ENCODE measurements at regions not wholly inside any gene's neighbourhood (a gene's known extent, or its start where the extent isn't known, plus 50 kb on each side); places are given as distances from the start of the nearest gene placed in this dataset.
A peak's percentile ranks its signal among the peaks of the same experiment; 100 is the strongest.

DNA sequence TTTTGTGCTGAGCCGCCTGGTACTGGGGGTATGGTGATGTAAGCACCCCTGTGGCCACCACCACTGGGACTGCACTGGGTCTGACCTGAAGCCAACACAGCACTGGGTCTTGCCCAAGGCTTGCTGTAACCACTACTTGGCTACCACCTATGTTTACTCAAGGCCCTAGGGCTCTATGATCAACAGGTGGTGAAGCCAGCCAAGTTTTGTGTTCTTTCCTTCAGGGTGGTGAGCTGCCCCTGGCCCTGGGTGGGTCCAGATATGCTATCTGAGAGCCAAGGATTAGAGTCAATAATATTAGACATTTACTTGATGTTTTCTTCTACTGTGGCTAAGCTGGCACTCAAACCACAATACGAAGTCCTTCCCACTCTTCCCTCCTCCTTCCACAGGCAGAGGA is 55.1 kb upstream of the PAGE4 start:
- DNase-seq = no peak

DNA sequence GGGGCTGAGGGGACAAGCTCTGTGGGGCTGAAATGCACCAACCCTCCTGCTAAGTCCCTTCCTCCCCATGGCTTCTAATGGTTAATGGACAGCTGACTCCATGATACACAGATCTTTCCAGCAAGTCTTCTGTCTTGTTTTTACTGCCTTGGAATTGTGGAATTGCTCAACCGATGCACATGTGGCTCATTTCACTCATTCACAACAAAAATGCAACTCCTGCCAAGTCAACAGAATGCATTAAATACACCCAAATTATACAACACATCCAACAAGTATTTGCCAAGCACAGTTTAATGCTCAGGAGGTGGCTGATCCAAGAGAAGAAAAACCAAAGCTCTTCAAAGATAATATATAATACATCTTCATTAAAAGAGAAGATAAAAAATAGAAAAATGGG is 61.9 kb upstream of the PAGE4 start:
- no peak for DNase-seq

DNA sequence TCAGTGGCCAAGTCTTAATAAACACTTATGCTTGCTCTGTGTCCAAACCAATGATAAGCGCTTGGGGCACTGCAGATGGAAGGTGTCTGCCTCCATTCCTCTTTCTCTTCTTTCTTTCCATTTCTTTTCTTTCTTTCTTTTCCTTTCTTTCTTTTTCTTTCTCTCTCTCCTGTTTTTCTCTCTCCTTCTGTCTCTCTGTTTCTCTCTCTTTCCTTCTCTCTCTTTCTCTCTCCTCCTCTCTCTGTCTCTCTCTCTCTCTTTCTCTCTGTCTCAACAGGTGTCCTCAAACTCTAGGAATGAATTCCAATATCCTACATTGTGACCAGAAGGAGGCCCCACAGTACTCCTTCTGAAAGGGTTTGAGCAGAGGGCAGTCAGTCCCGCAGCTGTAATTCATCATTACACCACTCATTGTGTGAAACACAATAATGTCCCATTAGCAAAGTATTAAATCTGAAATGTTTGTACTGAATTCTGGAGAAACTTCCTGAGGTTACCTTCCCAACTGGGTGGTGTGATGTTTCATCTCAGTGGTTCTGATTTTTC is 66.5 kb upstream of the PAGE1 start:
- no peak for DNase-seq

DNA sequence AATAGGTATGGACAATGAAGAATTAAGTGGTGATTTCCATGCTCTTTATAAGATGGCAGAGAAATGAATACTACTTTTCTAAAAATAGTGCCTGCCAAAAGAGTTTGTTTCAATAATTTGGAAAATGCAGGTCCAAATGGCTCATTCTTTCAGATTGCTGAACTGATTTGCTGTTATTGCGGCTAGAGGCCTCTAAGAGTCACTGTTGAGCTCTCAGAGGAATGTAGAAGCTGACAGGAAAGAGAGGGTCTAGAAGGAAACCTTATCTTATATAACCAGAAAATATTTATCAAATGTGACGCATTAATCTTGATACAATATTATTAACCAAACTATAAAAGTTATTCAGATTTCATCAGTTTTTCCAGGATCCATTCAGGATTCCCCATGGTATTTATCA is 65.7 kb upstream of the PAGE1 start:
- DNase-seq = peak; percentile 0

DNA sequence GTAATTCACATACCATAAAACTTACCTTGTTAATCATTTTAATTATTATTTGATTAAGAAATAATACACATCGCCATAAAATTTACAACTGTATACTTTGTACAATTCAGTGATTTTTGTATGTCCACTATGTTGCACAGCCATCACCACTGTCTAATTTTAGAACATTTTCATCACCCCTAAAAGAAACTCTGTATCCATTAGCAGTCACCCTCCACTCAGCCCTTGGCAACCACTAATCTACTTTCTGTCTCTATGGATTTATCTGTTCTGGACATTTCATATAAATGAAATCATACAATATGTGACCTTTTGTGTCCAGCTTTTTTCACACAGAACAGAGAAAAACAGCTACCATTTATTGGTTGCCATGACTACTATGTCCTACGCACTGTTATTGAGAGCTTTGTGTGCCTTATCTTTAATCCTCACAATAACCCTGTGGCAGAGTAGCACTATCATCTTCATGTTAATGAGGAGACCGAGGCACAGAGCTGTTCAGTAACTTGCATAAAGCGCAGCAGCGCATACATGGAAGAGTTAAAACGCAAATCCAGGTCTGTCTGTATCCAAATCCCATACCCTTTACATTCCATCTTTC is 64.6 kb upstream of the PAGE1 start:
- DNase-seq = no peak

DNA sequence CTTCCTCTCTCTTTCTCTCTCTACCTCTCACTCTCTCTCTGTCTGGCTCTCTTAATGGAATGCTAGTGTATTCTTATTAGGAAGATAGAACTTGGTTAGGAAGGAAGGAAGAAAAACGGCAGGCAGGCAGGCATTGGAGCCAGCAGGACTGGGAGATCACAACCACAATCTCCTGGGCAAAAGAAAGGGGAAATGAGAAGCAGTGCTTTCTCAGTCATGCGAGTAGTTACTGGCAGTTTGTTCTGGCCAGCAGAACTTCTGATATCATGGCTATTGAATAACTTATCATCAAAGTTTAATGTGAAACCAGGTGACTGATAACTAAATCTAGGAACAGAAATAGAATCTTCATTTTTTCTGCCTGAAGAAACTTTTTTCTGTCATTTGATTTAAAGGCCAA is 60.9 kb upstream of the PAGE1 start:
- DNase-seq = no peak

DNA sequence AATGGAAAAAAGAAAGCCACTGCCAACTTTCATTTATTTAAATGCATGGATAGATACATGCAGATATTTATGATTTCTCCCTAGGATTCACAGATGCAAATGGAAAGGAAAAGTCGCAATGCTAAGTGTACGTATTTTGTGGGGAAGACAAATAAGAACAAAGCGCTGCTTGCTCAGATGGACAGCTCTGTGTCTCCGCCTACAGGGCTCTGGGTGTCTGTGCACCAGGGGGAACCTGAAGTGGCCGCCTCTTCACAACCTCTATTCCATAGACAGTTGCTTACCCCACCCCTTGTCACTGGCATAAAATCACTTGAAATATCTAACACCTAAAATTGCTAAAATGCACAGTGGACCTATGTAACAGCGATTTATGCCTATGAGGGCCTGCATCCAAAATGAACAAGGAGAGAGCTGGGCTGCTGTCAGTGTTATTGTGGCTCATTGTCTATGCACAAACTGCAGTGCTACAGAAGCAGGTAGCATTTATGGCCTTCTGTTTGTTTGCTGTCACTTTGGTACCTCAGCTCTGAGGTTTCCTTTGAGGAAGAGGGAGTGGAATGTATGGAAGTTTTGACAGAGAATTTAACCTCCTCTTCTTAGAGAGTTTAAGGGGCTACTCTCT is 58.6 kb upstream of the PAGE1 start:
- DNase-seq = peak; percentile 4

DNA sequence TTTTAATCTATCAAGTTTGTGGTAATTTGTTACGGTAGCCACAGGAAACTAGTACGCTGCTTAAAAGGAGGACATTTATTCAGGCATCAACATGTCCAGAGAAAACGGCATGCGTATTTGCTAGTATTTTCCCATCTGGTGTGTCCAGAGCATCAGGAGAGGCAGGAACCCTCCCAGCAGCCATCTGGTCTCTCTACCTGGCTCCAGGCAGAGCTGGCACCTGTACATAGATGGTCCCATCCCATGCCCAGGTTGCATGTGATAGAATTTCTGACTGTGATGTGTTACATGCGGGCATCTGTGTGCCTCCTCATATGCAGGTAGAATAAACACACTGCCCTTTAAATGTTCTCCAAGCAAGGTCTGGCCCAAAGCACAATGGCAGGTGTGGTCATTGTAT is 57.9 kb upstream of the PAGE1 start:
- no peak for DNase-seq

DNA sequence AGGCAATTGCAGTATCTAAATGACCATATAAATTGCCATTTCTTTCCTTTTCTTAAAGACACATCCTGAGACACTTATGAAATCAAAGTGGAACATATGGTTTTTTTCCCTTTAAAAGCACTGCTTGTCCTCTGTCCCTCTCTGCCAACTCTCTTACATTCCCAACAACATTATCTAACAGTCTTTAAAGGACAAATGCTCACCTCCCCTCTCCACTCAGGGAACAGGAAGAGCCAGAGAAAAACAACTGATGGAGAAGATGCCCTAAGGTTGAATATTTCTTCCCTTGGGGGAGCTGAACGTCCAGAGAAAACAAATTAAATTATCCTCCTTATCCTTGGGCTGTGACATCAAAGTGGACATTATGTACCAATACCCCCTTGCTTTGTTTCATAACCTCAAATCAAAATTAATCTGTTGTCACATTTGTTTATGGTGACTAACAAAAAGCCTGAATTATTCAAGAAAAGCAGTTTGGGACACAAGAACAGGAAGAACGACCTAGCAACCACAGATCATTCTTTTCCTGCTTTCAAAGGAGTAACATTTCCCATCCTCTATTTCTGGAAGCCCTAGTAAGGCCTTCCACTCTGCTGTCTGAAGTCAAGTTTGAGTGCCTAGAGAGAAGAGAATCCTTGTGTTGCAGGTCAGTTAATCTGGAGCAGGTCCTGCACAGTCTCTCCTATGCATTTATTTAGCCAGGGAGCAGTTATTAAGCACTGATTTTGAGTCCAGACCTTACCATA is 52.6 kb upstream of the PAGE1 start:
- DNase-seq = no peak

DNA sequence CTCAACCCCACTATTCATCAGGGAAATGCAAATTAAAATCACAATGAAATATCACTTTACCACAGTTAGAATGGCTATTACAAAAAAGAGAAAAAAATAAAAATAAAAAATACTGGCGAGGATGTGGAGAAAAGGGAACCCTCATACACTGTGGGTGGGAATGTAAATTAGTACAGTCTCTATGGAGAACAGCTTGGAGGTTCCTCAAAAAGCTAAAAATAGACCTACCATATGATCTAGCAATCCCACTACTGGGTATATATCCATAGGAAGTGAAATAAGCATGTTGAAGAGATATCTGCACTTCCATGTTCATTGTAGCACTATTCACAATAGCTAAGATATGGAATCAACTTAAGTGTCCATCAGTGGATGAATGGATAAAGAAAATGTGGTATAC is 50.5 kb upstream of the PAGE1 start:
- no peak for DNase-seq
